ENCODE measurements at regions not wholly inside any gene's neighbourhood (a gene's known extent, or its start where the extent isn't known, plus 50 kb on each side); places are given as distances from the start of the nearest gene placed in this dataset. TPM values are rescaled to one million over a fixed set of nuclear protein-coding genes. Genes with fewer than 3 reads are reported as not detected.

- TF ChIP-seq JUND (IDR thresholded peaks at IDR 0.05), result no peak
These were observed 53.8 kb upstream of the NRSN1 start (continued) for GRCh38 chr6:24072038-24072746.

- no peaks in the 10 kb centered on the region for H3K9me3 ChIP-seq (ENCODE audit: control insufficient read depth in 4 of 4, low read length in 3 of 4)
- WGBS, result 81% methylated on average over 1 of the region's 1 CpG
- no peak overlapping the region for H3K9ac ChIP-seq (ENCODE audit: low read depth in 1 of 2, low read length in 2 of 2)
- H3K4me1 ChIP-seq (ENCODE audit: control insufficient read depth in 4 of 4, insufficient read depth in 4 of 4, low read length in 3 of 4), result no peaks in the 10 kb centered on the region
- H3K27ac ChIP-seq (ENCODE audit: low read depth in 1 of 2, low read length in 2 of 2), result no peak overlapping the region
- no peak for DNase-seq (ENCODE audit: low spot score)
- no peaks in the 10 kb centered on the region for H3K36me3 ChIP-seq (ENCODE audit: control insufficient read depth in 4 of 4, insufficient read depth in 3 of 4, low read depth in 1 of 4, low read length in 3 of 4)
- H3K4me3 ChIP-seq (ENCODE audit: low read depth in 1 of 3, low read length in 3 of 3), result no peak overlapping the region
- TF ChIP-seq, protein P1, sequence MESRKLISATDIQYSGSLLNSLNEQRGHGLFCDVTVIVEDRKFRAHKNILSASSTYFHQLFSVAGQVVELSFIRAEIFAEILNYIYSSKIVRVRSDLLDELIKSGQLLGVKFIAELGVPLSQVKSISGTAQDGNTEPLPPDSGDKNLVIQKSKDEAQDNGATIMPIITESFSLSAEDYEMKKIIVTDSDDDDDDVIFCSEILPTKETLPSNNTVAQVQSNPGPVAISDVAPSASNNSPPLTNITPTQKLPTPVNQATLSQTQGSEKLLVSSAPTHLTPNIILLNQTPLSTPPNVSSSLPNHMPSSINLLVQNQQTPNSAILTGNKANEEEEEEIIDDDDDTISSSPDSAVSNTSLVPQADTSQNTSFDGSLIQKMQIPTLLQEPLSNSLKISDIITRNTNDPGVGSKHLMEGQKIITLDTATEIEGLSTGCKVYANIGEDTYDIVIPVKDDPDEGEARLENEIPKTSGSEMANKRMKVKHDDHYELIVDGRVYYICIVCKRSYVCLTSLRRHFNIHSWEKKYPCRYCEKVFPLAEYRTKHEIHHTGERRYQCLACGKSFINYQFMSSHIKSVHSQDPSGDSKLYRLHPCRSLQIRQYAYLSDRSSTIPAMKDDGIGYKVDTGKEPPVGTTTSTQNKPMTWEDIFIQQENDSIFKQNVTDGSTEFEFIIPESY (IDR thresholded peaks at IDR 0.05), result no peak
- no peak for TF ChIP-seq TAF1 (conservative IDR thresholded peaks at IDR 0.05)
- no peak for TF ChIP-seq MAX (IDR thresholded peaks at IDR 0.05)
- TF ChIP-seq GABPA (IDR thresholded peaks at IDR 0.05 in 1 of 2, conservative IDR thresholded peaks at IDR 0.05 in 1 of 2), result no peak
- no peaks in the 10 kb centered on the region for H3K27me3 ChIP-seq (ENCODE audit: control insufficient read depth in 4 of 4, insufficient read depth in 4 of 4, low read length in 3 of 4)
These were observed 50.0 kb upstream of the NRSN1 start for GRCh38 chr6:24076011-24076410.

Small RNA genes lying in the stretch of these regions (small RNA-seq; reads per million reads assigned to genes)
- not detected for gene AL133270.1
- gene RNU6-1060P, result not detected
- not detected for gene SPTLC1P2
